ENCODE measurements at regions not wholly inside any gene's neighbourhood (a gene's known extent, or its start where the extent isn't known, plus 50 kb on each side); places are given as distances from the start of the nearest gene placed in this dataset.

- TF ChIP-seq GABPA (IDR thresholded peaks at IDR 0.05; ENCODE audit: borderline replicate concordance, insufficient read depth, low read length) = no peak
- TF ChIP-seq SAP30 (IDR thresholded peaks at IDR 0.05; ENCODE audit: insufficient read depth, insufficient replicate concordance, low read length) = no peak
Measured at GRCh38 chr12:115255257-115255656, 571.3 kb upstream of the TBX3 start (continued).

All from H1 (cell line).